ENCODE measurements at regions not wholly inside any gene's neighbourhood (a gene's known extent, or its start where the extent isn't known, plus 50 kb on each side); places are given as distances from the start of the nearest gene placed in this dataset.
"Not testable (repeated sequence)": the region's sequence is repeated elsewhere in the genome, so short reads cannot be mapped to it uniquely, and the experiment has no call there.

- H3K9me3 ChIP-seq = no peaks in the 10 kb centered on the region
- no peaks in the 10 kb centered on the region for H3K27me3 ChIP-seq
- H3K4me3 ChIP-seq (ENCODE audit: low read depth, low read length) = no peak overlapping the region
- no peak for TF ChIP-seq CTCF (IDR thresholded peaks at IDR 0.05; ENCODE audit: low read depth, low read length)
- no peaks in the 10 kb centered on the region for H3K36me3 ChIP-seq
- DNase-seq = no peak
- H3K4me1 ChIP-seq = no peaks in the 10 kb centered on the region
These were observed 125.4 kb downstream of the TMX1 start for GRCh38 chr14:51365241-51365965.

GRCh38 chr14:51366460-51366859, 126.4 kb downstream of the TMX1 start:
- H3K9me3 ChIP-seq; H3K27me3 ChIP-seq; H3K36me3 ChIP-seq; H3K4me3 ChIP-seq (ENCODE audit: low read depth, low read length); H3K4me1 ChIP-seq; DNase-seq: not testable (repeated sequence)

- H3K4me3 ChIP-seq (ENCODE audit: low read depth, low read length); H3K4me1 ChIP-seq; DNase-seq; H3K36me3 ChIP-seq; H3K9me3 ChIP-seq; H3K27me3 ChIP-seq: not testable (repeated sequence)
These were observed 127.0 kb downstream of the TMX1 start for GRCh38 chr14:51366866-51367599.

- no peaks in the 10 kb centered on the region for H3K9me3 ChIP-seq
- no peak for TF ChIP-seq CTCF (IDR thresholded peaks at IDR 0.05; ENCODE audit: low read depth, low read length)
- no peak for DNase-seq
- H3K27me3 ChIP-seq = no peaks in the 10 kb centered on the region
- no peak overlapping the region for H3K4me3 ChIP-seq (ENCODE audit: low read depth, low read length)
- H3K4me1 ChIP-seq = peaks cover 5% of the 10 kb centered on the region; the same call in 1 of the 2 replicates
- H3K36me3 ChIP-seq = no peaks in the 10 kb centered on the region
These were observed 127.5 kb downstream of the TMX1 start for GRCh38 chr14:51367600-51367931.

- Histone ChIP-seq H3K9me3 (no peaks in the 10 kb centered on the region), H3K4me3 (ENCODE audit: low read depth, low read length) (no peak overlapping the region), H3K27me3 (no peaks in the 10 kb centered on the region), H3K36me3 (no peaks in the 10 kb centered on the region), H3K4me1 (peaks cover 5% of the 10 kb centered on the region; the same call in 1 of the 2 replicates)
- no peak for TF ChIP-seq CTCF (IDR thresholded peaks at IDR 0.05; ENCODE audit: low read depth, low read length)
- DNase-seq = no peak
These were observed 128.7 kb downstream of the TMX1 start for GRCh38 chr14:51368721-51369163.

- no peaks in the 10 kb centered on the region for H3K9me3 ChIP-seq
- peak; percentile 15 for DNase-seq
- peak; percentile 74 for TF ChIP-seq CTCF (IDR thresholded peaks at IDR 0.05; ENCODE audit: low read depth, low read length)
- no peaks in the 10 kb centered on the region for H3K27me3 ChIP-seq
- no peak overlapping the region for H3K4me3 ChIP-seq (ENCODE audit: low read depth, low read length)
- H3K36me3 ChIP-seq = no peaks in the 10 kb centered on the region
- H3K4me1 ChIP-seq = peaks cover 5% of the 10 kb centered on the region; the same call in 1 of the 2 replicates
These were observed 129.8 kb downstream of the TMX1 start for GRCh38 chr14:51369814-51370213.

GRCh38 chr14:51370758-51371386, 130.8 kb downstream of the TMX1 start:
- peak; percentile 33 for DNase-seq

GRCh38 chr14:51377186-51377585, 137.1 kb downstream of the TMX1 start:
- H3K36me3 ChIP-seq; DNase-seq; H3K27me3 ChIP-seq; H3K4me1 ChIP-seq; H3K4me3 ChIP-seq (ENCODE audit: low read depth, low read length); H3K9me3 ChIP-seq: not testable (repeated sequence)

More at GRCh38 chr14:51370758-51371386, 130.8 kb downstream of the TMX1 start:
- Histone ChIP-seq H3K27me3 (no peaks in the 10 kb centered on the region), H3K4me1 (peaks cover 5% of the 10 kb centered on the region; the same call in 1 of the 2 replicates), H3K9me3 (no peaks in the 10 kb centered on the region), H3K36me3 (no peaks in the 10 kb centered on the region), H3K4me3 (ENCODE audit: low read depth, low read length) (no peak overlapping the region)
- no peak for TF ChIP-seq CTCF (IDR thresholded peaks at IDR 0.05; ENCODE audit: low read depth, low read length)

Data from BE2C (cell line).